ENCODE measurements at regions not wholly inside any gene's neighbourhood (a gene's known extent, or its start where the extent isn't known, plus 50 kb on each side); places are given as distances from the start of the nearest gene placed in this dataset. TPM values are rescaled to one million over a fixed set of nuclear protein-coding genes. Genes with fewer than 3 reads are reported as not detected.
"Not testable (repeated sequence)": the region's sequence is repeated elsewhere in the genome, so short reads cannot be mapped to it uniquely, and the experiment has no call there.

DNA sequence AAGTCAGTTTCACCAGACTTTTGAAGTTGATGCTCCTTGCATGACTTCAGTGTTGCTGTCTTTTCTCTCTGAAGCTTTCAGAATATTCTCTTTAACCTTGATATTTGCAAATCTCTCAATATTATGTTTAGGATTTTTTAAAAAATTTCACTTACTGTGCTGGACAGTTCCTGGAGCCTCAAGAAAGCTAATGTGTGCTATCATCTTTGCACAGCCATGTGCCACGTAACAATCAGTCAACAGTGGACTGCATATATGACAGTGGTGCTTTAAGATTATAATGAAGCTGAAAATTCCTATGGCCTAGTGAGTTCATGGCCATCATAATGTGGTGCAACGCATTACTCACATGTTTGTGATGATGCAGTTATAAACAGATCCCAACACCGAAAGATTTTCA lies 59.1 kb upstream of the OGFRL1 start:
- Histone ChIP-seq H3K9me3 (no peaks in the 10 kb centered on the region), H3K27ac (no peak overlapping the region), H3K36me3 (no peaks in the 10 kb centered on the region), H3K27me3 (no peaks in the 10 kb centered on the region), H3K4me1 (no peaks in the 10 kb centered on the region), H3K4me3 (no peak overlapping the region)
- no peak for DNase-seq
- TF ChIP-seq POLR2A (IDR thresholded peaks at IDR 0.05), result no peak
- TF ChIP-seq CTCF (IDR thresholded peaks at IDR 0.05), result no peak
- intact Hi-C loops (cut with DNase I; ENCODE audit: low total_unique reads), result no loop called here

GRCh38 chr6:71232890-71233289 lies 55.7 kb upstream of the OGFRL1 start:
- H3K4me3 ChIP-seq; H3K27ac ChIP-seq; H3K36me3 ChIP-seq; intact Hi-C loops (cut with DNase I; ENCODE audit: low total_unique reads); H3K27me3 ChIP-seq; H3K4me1 ChIP-seq; DNase-seq; H3K9me3 ChIP-seq: not testable (repeated sequence)

DNA sequence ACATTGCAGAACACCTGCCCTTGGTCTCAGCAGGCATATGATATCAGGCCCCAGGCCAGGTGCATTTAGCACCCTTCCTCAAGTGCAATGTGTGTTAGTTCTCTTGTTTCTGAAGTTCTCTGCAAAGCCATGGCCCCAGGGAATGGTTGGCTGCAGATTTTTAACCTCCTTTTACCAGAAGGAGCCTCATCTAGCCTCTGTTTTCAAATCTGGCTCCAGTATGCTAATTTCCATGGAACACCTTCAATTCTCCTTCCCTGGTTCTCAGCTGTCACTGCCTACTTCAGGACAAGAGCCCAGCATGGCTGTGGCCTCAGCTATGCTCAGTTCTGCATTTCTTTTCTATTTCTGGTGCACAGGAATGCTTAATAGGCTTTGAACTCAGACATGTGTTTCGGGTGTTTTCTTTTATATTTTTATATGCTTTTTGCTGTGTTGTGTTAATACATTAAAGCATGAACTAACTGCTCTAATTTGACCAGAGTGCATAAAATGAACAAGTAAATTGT lies 51.6 kb upstream of the OGFRL1 start:
- Histone ChIP-seq H3K4me3 (no peak overlapping the region), H3K4me1 (no peaks in the 10 kb centered on the region), H3K36me3 (no peaks in the 10 kb centered on the region), H3K9me3 (no peaks in the 10 kb centered on the region), H3K27ac (no peak overlapping the region), H3K27me3 (no peaks in the 10 kb centered on the region)
- no peak for DNase-seq
- intact Hi-C loops (cut with DNase I; ENCODE audit: low total_unique reads), result no loop called here
- TF ChIP-seq POLR2A (IDR thresholded peaks at IDR 0.05) (no peak), CTCF (IDR thresholded peaks at IDR 0.05) (no peak)

DNA sequence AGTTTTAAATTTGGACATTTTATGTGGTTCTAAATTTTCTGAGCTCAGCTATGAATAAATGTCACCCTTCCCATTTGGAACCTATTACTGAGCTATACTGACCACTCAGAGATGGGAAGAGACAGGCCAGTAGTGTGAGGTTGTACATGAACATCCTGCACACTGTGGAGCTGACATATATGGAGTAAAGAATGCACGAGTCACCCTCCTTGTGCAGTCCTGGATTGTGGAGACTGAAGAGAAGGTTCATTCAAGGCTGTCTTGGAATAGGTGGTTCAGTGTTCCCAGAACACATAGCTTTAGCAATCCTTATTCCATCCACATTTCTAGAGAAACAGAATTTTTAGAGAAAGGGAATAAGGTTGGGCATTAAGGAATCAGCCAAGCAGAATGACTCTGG lies 50.3 kb upstream of the OGFRL1 start:
- H3K27ac ChIP-seq, result no peak overlapping the region
- TF ChIP-seq POLR2A (IDR thresholded peaks at IDR 0.05), result no peak
- TF ChIP-seq CTCF (IDR thresholded peaks at IDR 0.05), result no peak
- no peak for DNase-seq
- intact Hi-C loops (cut with DNase I; ENCODE audit: low total_unique reads), result no loop called here
- no peaks in the 10 kb centered on the region for H3K4me1 ChIP-seq
- no peaks in the 10 kb centered on the region for H3K36me3 ChIP-seq
- no peaks in the 10 kb centered on the region for H3K9me3 ChIP-seq
- H3K4me3 ChIP-seq, result no peak overlapping the region
- H3K27me3 ChIP-seq, result no peaks in the 10 kb centered on the region

Small RNA genes lying in the stretch of these regions (small RNA-seq; reads per million reads assigned to genes)
- gene RF00012, result not detected
- not detected for gene RNU6-411P

Measured in uterus (tissue), 3 donors.